Body of pancreas (tissue), 4 donors: ENCODE measurements at regions not wholly inside any gene's neighbourhood (a gene's known extent, or its start where the extent isn't known, plus 50 kb on each side); places are given as distances from the start of the nearest gene placed in this dataset.

ENCODE experiments used
- ATAC-seq: fragments of 150-250 bp; one replicate; pipeline ENCODE4 v1.9.1; 2016
- DNase-seq, 4 donors: peaks; one replicate each; pipeline ENCODE4 v3.0.0-alpha.2; 2019
- H3K27ac ChIP-seq, 4 donors: fragments of 200-600 bp; sonication (generic); 1 replicate in 3 of 4; 2 replicates in 1 of 4; pipeline versions ENCODE4 v1.5.1 to v1.6.1; 2016 to 2019; ENCODE audit warnings: mild to moderate bottlenecking in 1 of 4, mixed read lengths in 1 of 4, moderate library complexity in 1 of 4
- H3K27me3 ChIP-seq, 2 donors: fragments of 200-600 bp; sonication (generic); one replicate each; pipeline ENCODE4 v1.6.0; 2016; ENCODE audit warnings: mild to moderate bottlenecking in 1 of 2
- H3K36me3 ChIP-seq, 2 donors: fragments of 200-600 bp; sonication (generic); replicated peaks in 1 of 2; 2 replicates each; pipeline ENCODE4 v1.5.1; 2016; ENCODE audit warnings: low read depth in 2 of 2; ENCODE audit not compliant: insufficient read depth in 1 of 2
- H3K4me1 ChIP-seq: fragments of 200-600 bp; sonication (generic); one replicate; pipeline ENCODE4 v1.6.0; 2016
- H3K4me3 ChIP-seq, 2 donors: fragments of 200-600 bp; sonication (generic); 1 replicate in 1 of 2; 2 replicates in 1 of 2; pipeline ENCODE4 v1.5.1; 2016 to 2019
- H3K9me3 ChIP-seq, 3 donors: fragments of 200-600 bp; sonication (generic); 1 replicate in 2 of 3; 2 replicates in 1 of 3; pipeline ENCODE4 v1.5.1; 2016
- CTCF ChIP-seq, 7 experiments: fragments of 450-650 bp in 4 of 7; fragments of 200-600 bp in 3 of 7; sonication (generic) in 3 of 7; IDR thresholded peaks; one replicate each; pipeline ENCODE4 v1.5.1; 2016 to 2019; ENCODE audit warnings: antibody characterized with exemption in 7 of 7
- POLR2A ChIP-seq, 3 donors: fragments of 450-650 bp; IDR thresholded peaks; one replicate each; pipeline ENCODE4 v1.6.1; 2016; ENCODE audit warnings: antibody characterized with exemption in 3 of 3, mild to moderate bottlenecking in 2 of 3
- WGBS, 2 donors: methylation state at CpG; one replicate each; pipeline ENCODE4 v1.1.5; 2017; 5-methylcytosine and 5-hydroxymethylcytosine counted together
- intact Hi-C: fragments of 100-400 bp; cut with DNase I; formaldehyde crosslinking; loops from one replicate; pipeline ENCODE4 v1.15.1; 2023

GRCh38 chr10:78778444-78779338, 290.1 kb upstream of the ZMIZ1 start:
- Histone ChIP-seq H3K4me3 (no peak overlapping the region), H3K36me3 (no peaks in the 10 kb centered on the region), H3K27ac (peak overlapping the region in 1 of 4 donors; percentile 2), H3K9me3 (no peaks in the 10 kb centered on the region), H3K4me1 (peaks cover 33% of the 10 kb centered on the region), H3K27me3 (no peaks in the 10 kb centered on the region)
- intact Hi-C loops: no loop called here
- DNase-seq: peak in 1 of 4 donors; percentile 16
- WGBS, 2 donors: 64 to 73% methylated on average over 11 to 13 of the region's 13 CpGs
- ATAC-seq: no peak
- no peak for TF ChIP-seq CTCF (IDR thresholded peaks at IDR 0.05)
- TF ChIP-seq POLR2A (IDR thresholded peaks at IDR 0.05): no peak

GRCh38 chr10:78779339-78779955, 289.3 kb upstream of the ZMIZ1 start:
- peaks cover 33% of the 10 kb centered on the region for H3K4me1 ChIP-seq

GRCh38 chr10:78780551-78780961, 288.2 kb upstream of the ZMIZ1 start:
- DNase-seq (no peak), ATAC-seq (no peak)
- Histone ChIP-seq H3K27me3 (no peaks in the 10 kb centered on the region), H3K36me3 (no peaks in the 10 kb centered on the region), H3K4me1 (peaks cover 22% of the 10 kb centered on the region), H3K4me3 (no peak overlapping the region), H3K9me3 (no peaks in the 10 kb centered on the region), H3K27ac (no peak overlapping the region)
- TF ChIP-seq CTCF (IDR thresholded peaks at IDR 0.05) (no peak), POLR2A (IDR thresholded peaks at IDR 0.05) (no peak)
- intact Hi-C loops: no loop called here
- 89 to 94% methylated on average over 6 to 8 of the region's 8 CpGs for WGBS, 2 donors

More at GRCh38 chr10:78779339-78779955, 289.3 kb upstream of the ZMIZ1 start:
- no peak for ATAC-seq
- no peak for TF ChIP-seq POLR2A (IDR thresholded peaks at IDR 0.05)
- no peak for TF ChIP-seq CTCF (IDR thresholded peaks at IDR 0.05)
- intact Hi-C loops: no loop called here
- no peaks in the 10 kb centered on the region for H3K9me3 ChIP-seq
- H3K4me3 ChIP-seq: no peak overlapping the region
- no peak overlapping the region for H3K27ac ChIP-seq
- peak in 1 of 4 donors; percentile 27 for DNase-seq
- WGBS, 2 donors: 74 to 79% methylated on average over 4 of the region's 4 CpGs
- H3K36me3 ChIP-seq: no peaks in the 10 kb centered on the region
- no peaks in the 10 kb centered on the region for H3K27me3 ChIP-seq

- TF ChIP-seq CTCF (IDR thresholded peaks at IDR 0.05) (no peak), POLR2A (IDR thresholded peaks at IDR 0.05) (no peak)
Observed at GRCh38 chr10:78781251-78781913, 287.4 kb upstream of the ZMIZ1 start.

More at GRCh38 chr10:78781251-78781913, 287.4 kb upstream of the ZMIZ1 start:
- no peaks in the 10 kb centered on the region for H3K36me3 ChIP-seq
- intact Hi-C loops: no loop called here
- H3K27ac ChIP-seq: no peak overlapping the region
- H3K27me3 ChIP-seq: no peaks in the 10 kb centered on the region
- H3K4me1 ChIP-seq: peaks cover 19% of the 10 kb centered on the region
- ATAC-seq: no peak
- WGBS, 2 donors: 90% methylated on average over 9 to 10 of the region's 10 CpGs
- no peak overlapping the region for H3K4me3 ChIP-seq
- no peaks in the 10 kb centered on the region for H3K9me3 ChIP-seq
- DNase-seq: no peak
